ENCODE measurements at regions not wholly inside any gene's neighbourhood (a gene's known extent, or its start where the extent isn't known, plus 50 kb on each side); places are given as distances from the start of the nearest gene placed in this dataset.

DNA sequence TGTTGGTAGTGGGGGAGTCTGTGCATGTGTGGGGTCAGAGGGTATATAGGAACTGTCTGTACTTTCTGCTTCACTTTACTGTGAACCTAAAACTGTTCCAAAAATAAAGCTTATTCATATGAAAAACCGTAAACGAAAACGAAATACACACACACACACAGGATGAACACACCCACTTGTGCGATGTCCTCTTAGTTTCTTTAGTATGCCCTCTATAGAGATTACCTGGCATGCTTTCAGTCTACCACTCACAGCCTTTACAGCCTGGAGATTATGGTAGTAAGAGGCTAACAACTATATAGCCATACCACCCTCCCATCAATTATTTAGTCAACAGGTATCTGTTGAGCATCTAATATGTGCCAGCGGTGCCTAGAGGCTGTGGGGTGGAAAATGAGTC lies 60.0 kb upstream of the UBE3A start:
- TF ChIP-seq EZH2 (IDR thresholded peaks at IDR 0.05; ENCODE audit: low read depth, unreplicated experiment): no peak
- TF ChIP-seq CREB1 (CRISPR knock-in tag; IDR thresholded peaks at IDR 0.05; ENCODE audit: low read depth): no peak
- TF ChIP-seq, protein P1, sequence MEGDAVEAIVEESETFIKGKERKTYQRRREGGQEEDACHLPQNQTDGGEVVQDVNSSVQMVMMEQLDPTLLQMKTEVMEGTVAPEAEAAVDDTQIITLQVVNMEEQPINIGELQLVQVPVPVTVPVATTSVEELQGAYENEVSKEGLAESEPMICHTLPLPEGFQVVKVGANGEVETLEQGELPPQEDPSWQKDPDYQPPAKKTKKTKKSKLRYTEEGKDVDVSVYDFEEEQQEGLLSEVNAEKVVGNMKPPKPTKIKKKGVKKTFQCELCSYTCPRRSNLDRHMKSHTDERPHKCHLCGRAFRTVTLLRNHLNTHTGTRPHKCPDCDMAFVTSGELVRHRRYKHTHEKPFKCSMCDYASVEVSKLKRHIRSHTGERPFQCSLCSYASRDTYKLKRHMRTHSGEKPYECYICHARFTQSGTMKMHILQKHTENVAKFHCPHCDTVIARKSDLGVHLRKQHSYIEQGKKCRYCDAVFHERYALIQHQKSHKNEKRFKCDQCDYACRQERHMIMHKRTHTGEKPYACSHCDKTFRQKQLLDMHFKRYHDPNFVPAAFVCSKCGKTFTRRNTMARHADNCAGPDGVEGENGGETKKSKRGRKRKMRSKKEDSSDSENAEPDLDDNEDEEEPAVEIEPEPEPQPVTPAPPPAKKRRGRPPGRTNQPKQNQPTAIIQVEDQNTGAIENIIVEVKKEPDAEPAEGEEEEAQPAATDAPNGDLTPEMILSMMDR (conservative IDR thresholded peaks at IDR 0.05; ENCODE audit: low read depth in 2 of 2): no peak
- no peak for TF ChIP-seq POLR2AphosphoS5 (IDR thresholded peaks at IDR 0.05; ENCODE audit: low read depth)
- TF ChIP-seq, protein P2, sequence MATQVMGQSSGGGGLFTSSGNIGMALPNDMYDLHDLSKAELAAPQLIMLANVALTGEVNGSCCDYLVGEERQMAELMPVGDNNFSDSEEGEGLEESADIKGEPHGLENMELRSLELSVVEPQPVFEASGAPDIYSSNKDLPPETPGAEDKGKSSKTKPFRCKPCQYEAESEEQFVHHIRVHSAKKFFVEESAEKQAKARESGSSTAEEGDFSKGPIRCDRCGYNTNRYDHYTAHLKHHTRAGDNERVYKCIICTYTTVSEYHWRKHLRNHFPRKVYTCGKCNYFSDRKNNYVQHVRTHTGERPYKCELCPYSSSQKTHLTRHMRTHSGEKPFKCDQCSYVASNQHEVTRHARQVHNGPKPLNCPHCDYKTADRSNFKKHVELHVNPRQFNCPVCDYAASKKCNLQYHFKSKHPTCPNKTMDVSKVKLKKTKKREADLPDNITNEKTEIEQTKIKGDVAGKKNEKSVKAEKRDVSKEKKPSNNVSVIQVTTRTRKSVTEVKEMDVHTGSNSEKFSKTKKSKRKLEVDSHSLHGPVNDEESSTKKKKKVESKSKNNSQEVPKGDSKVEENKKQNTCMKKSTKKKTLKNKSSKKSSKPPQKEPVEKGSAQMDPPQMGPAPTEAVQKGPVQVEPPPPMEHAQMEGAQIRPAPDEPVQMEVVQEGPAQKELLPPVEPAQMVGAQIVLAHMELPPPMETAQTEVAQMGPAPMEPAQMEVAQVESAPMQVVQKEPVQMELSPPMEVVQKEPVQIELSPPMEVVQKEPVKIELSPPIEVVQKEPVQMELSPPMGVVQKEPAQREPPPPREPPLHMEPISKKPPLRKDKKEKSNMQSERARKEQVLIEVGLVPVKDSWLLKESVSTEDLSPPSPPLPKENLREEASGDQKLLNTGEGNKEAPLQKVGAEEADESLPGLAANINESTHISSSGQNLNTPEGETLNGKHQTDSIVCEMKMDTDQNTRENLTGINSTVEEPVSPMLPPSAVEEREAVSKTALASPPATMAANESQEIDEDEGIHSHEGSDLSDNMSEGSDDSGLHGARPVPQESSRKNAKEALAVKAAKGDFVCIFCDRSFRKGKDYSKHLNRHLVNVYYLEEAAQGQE (IDR thresholded peaks at IDR 0.05; ENCODE audit: unreplicated experiment): no peak
- TF ChIP-seq ZNF114 (CRISPR knock-in tag; IDR thresholded peaks at IDR 0.05): no peak
- no peak for TF ChIP-seq EZH2phosphoT487 (IDR thresholded peaks at IDR 0.05; ENCODE audit: unreplicated experiment)
- no peak for TF ChIP-seq JUNB (IDR thresholded peaks at IDR 0.05; ENCODE audit: unreplicated experiment)
- TF ChIP-seq, protein P3, sequence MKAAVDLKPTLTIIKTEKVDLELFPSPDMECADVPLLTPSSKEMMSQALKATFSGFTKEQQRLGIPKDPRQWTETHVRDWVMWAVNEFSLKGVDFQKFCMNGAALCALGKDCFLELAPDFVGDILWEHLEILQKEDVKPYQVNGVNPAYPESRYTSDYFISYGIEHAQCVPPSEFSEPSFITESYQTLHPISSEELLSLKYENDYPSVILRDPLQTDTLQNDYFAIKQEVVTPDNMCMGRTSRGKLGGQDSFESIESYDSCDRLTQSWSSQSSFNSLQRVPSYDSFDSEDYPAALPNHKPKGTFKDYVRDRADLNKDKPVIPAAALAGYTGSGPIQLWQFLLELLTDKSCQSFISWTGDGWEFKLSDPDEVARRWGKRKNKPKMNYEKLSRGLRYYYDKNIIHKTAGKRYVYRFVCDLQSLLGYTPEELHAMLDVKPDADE (IDR thresholded peaks at IDR 0.05): no peak
- TF ChIP-seq NANOG (IDR thresholded peaks at IDR 0.05; ENCODE audit: borderline replicate concordance): no peak

Measured in GM23338 (cell line).